Coronary artery (tissue), 2 donors: ENCODE measurements at regions not wholly inside any gene's neighbourhood (a gene's known extent, or its start where the extent isn't known, plus 50 kb on each side); places are given as distances from the start of the nearest gene placed in this dataset.

Source experiments
- DNase-seq: peaks from one replicate; pipeline ENCODE4 v3.0.0-alpha.2; 2017; ENCODE audit warnings: low spot score
- H3K27ac ChIP-seq, 2 donors: fragments of 200-600 bp; sonication (generic); one replicate each; pipeline ENCODE4 v1.5.1; 2016 to 2019
- H3K4me3 ChIP-seq: fragments of 200-600 bp; sonication (generic); 2 replicates; pipeline ENCODE4 v1.5.1; 2016; ENCODE audit warnings: mild to moderate bottlenecking, moderate library complexity
- CTCF ChIP-seq: fragments of 200-600 bp; sonication (generic); IDR thresholded peaks from one replicate; pipeline ENCODE4 v1.5.1; 2019; ENCODE audit warnings: antibody characterized with exemption

GRCh38 chr1:56156971-56157876 lies 422.1 kb downstream of the PLPP3 start:
- no peak overlapping the region for H3K27ac ChIP-seq
- H3K4me3 ChIP-seq, result no peak overlapping the region
- TF ChIP-seq CTCF, result no peak
- no peak for DNase-seq

- Histone ChIP-seq H3K4me3 (no peak overlapping the region), H3K27ac (no peak overlapping the region)
- TF ChIP-seq CTCF, result no peak
- DNase-seq, result no peak
Measured at GRCh38 chr1:56153276-56153675, 426.1 kb downstream of the PLPP3 start.

GRCh38 chr1:56152635-56153034 lies 426.7 kb downstream of the PLPP3 start:
- Histone ChIP-seq H3K4me3 (no peak overlapping the region), H3K27ac (no peak overlapping the region)
- no peak for TF ChIP-seq CTCF
- no peak for DNase-seq

- no peak for TF ChIP-seq CTCF
- H3K4me3 ChIP-seq, result no peak overlapping the region
- H3K27ac ChIP-seq, result no peak overlapping the region
- no peak for DNase-seq
Measured at GRCh38 chr1:56151402-56151801, 428.0 kb downstream of the PLPP3 start.

GRCh38 chr1:56150441-56151215 lies 428.7 kb downstream of the PLPP3 start:
- Histone ChIP-seq H3K4me3 (no peak overlapping the region), H3K27ac (no peak overlapping the region)
- no peak for DNase-seq
- no peak for TF ChIP-seq CTCF

GRCh38 chr1:56149761-56150160 lies 429.6 kb downstream of the PLPP3 start:
- Histone ChIP-seq H3K27ac (no peak overlapping the region), H3K4me3 (no peak overlapping the region)
- no peak for DNase-seq
- no peak for TF ChIP-seq CTCF
